H9 (cell line): ENCODE measurements at regions not wholly inside any gene's neighbourhood (a gene's known extent, or its start where the extent isn't known, plus 50 kb on each side); places are given as distances from the start of the nearest gene placed in this dataset.

Source experiments
- DNase-seq: peaks from one replicate; pipeline ENCODE4 v3.0.0-alpha.2; 2017
- H2AFZ ChIP-seq: one replicate; pipeline ENCODE4 v1.6.1; 2013; ENCODE audit warnings: mild to moderate bottlenecking, low read length, control low read depth, moderate library complexity
- H2AK5ac ChIP-seq: 2 replicates; pipeline ENCODE4 v1.6.1; 2013; ENCODE audit warnings: low read length, control low read depth, mixed read lengths; ENCODE audit not compliant: insufficient read length
- H2BK120ac ChIP-seq: one replicate; pipeline ENCODE4 v1.6.1; 2013; ENCODE audit warnings: low read depth, mild to moderate bottlenecking, low read length, control low read depth, inconsistent platforms; ENCODE audit not compliant: poor library complexity, severe bottlenecking
- H2BK12ac ChIP-seq: 2 replicates; pipeline ENCODE4 v1.6.1; 2013; ENCODE audit warnings: low read length, control low read depth, mixed read lengths, low read depth; ENCODE audit not compliant: insufficient read length
- H2BK15ac ChIP-seq: 2 replicates; pipeline ENCODE4 v1.6.1; 2013; ENCODE audit warnings: low read depth, low read length, control low read depth
- H2BK20ac ChIP-seq: one replicate; pipeline ENCODE4 v1.6.1; 2013; ENCODE audit warnings: low read depth, mild to moderate bottlenecking, low read length, control low read depth, inconsistent platforms; ENCODE audit not compliant: poor library complexity, severe bottlenecking
- H2BK5ac ChIP-seq: 2 replicates; pipeline ENCODE4 v1.6.1; 2013; ENCODE audit warnings: low read length, control low read depth, mixed read lengths; ENCODE audit not compliant: insufficient read length
- H3K14ac ChIP-seq: 2 replicates; pipeline ENCODE4 v1.6.1; 2013; ENCODE audit warnings: low read length, control low read depth; ENCODE audit not compliant: insufficient read depth
- H3K18ac ChIP-seq: 2 replicates; pipeline ENCODE4 v1.6.1; 2013; ENCODE audit warnings: low read depth, mild to moderate bottlenecking, mixed read lengths, low read length, control low read depth; ENCODE audit not compliant: insufficient read length
- H3K23ac ChIP-seq: 2 replicates; pipeline ENCODE4 v1.6.1; 2013; ENCODE audit warnings: low read length, control low read depth, mixed read lengths, low read depth; ENCODE audit not compliant: insufficient read length
- H3K23me2 ChIP-seq: 2 replicates; pipeline ENCODE4 v1.6.1; 2013; ENCODE audit warnings: low read depth, mild to moderate bottlenecking, mixed read lengths, low read length, control low read depth; ENCODE audit not compliant: insufficient read length, poor library complexity, severe bottlenecking
- H3K27ac ChIP-seq: 2 replicates; pipeline ENCODE4 v1.5.1; 2013; ENCODE audit warnings: low read length, control low read depth, mixed read lengths, low read depth; ENCODE audit not compliant: insufficient read length
- H3K27me3 ChIP-seq: 2 replicates; pipeline ENCODE4 v1.6.1; 2013; ENCODE audit warnings: low read length, control low read depth, inconsistent platforms; ENCODE audit not compliant: insufficient read depth
- H3K4ac ChIP-seq: 2 replicates; pipeline ENCODE4 v1.6.1; 2013; ENCODE audit warnings: low read depth, mild to moderate bottlenecking, control low read depth, inconsistent platforms, low read length, moderate library complexity
- H3K4me1 ChIP-seq: 2 replicates; pipeline ENCODE4 v1.6.1; 2013; ENCODE audit warnings: low read length, control low read depth, inconsistent platforms; ENCODE audit not compliant: insufficient read depth
- H3K4me2 ChIP-seq: 2 replicates; pipeline ENCODE4 v1.6.1; 2013; ENCODE audit warnings: low read length, control low read depth, mixed read lengths; ENCODE audit not compliant: insufficient read length, insufficient read depth
- H3K56ac ChIP-seq: 2 replicates; pipeline ENCODE4 v1.6.1; 2013; ENCODE audit warnings: low read depth, mild to moderate bottlenecking, mixed read lengths, low read length, control low read depth; ENCODE audit not compliant: insufficient read length
- H3K79me1 ChIP-seq: 2 replicates; pipeline ENCODE4 v1.6.1; 2013; ENCODE audit warnings: low read depth, mild to moderate bottlenecking, moderate library complexity, low read length, control low read depth, inconsistent platforms; ENCODE audit not compliant: insufficient read depth, poor library complexity, severe bottlenecking
- H3K79me2 ChIP-seq: 2 replicates; pipeline ENCODE4 v1.6.1; 2013; ENCODE audit warnings: low read length, control low read depth, inconsistent platforms; ENCODE audit not compliant: insufficient read depth
- H3K9ac ChIP-seq: 2 replicates; pipeline ENCODE4 v1.6.1; 2013; ENCODE audit warnings: low read length, control low read depth, mixed read lengths; ENCODE audit not compliant: insufficient read length; ENCODE audit errors: extremely low read depth
- H3K9me3 ChIP-seq: one replicate; pipeline ENCODE4 v1.6.1; 2013; ENCODE audit warnings: low read depth, low read length, inconsistent platforms; ENCODE audit not compliant: control insufficient read depth
- H3T11ph ChIP-seq: one replicate; pipeline ENCODE4 v1.6.1; 2013; ENCODE audit warnings: mild to moderate bottlenecking, low read length, control low read depth, inconsistent platforms
- H4K20me1 ChIP-seq: one replicate; pipeline ENCODE4 v1.6.1; 2013; ENCODE audit not compliant: control insufficient read depth, insufficient read length, insufficient read depth
- H4K5ac ChIP-seq: 2 replicates; pipeline ENCODE4 v1.6.1; 2013; ENCODE audit warnings: low read depth, mild to moderate bottlenecking, mixed read lengths, low read length, control low read depth; ENCODE audit not compliant: insufficient read length
- H4K8ac ChIP-seq: replicated peaks from 2 replicates; pipeline ENCODE4 v1.6.1; 2013; ENCODE audit warnings: low read length, control low read depth, mixed read lengths, low read depth; ENCODE audit not compliant: insufficient read length
- H4K91ac ChIP-seq: 2 replicates; pipeline ENCODE4 v1.6.1; 2013; ENCODE audit warnings: low read depth, mild to moderate bottlenecking, moderate library complexity, mixed read lengths, low read length, control low read depth; ENCODE audit not compliant: insufficient read length
- H3K27ac Mint-ChIP-seq, 3 experiments: 2 replicates in 2 of 3; 3 replicates in 1 of 3; pipeline ENCODE4 v1.8.0; 2020 to 2021; ENCODE audit warnings: mixed read lengths in 3 of 3, mild to moderate bottlenecking in 1 of 3, moderate library complexity in 1 of 3
- H3K27me3 Mint-ChIP-seq: 2 replicates; pipeline ENCODE4 v1.8.0; 2021; ENCODE audit warnings: low read depth, mild to moderate bottlenecking, moderate library complexity, mixed read lengths
- H3K36me3 Mint-ChIP-seq, 3 experiments: 2 replicates in 2 of 3; 3 replicates in 1 of 3; pipeline ENCODE4 v1.8.0; 2020 to 2021; ENCODE audit warnings: low read depth in 3 of 3, mixed read lengths in 3 of 3; ENCODE audit not compliant: insufficient read depth in 1 of 3
- H3K4me1 Mint-ChIP-seq, 2 experiments: 2 replicates each; pipeline ENCODE4 v1.8.0; 2020; ENCODE audit warnings: mixed read lengths in 2 of 2
- H3K4me3 Mint-ChIP-seq, 2 experiments: 2 replicates in 1 of 2; 3 replicates in 1 of 2; pipeline ENCODE4 v1.8.0; 2020 to 2021; ENCODE audit warnings: mild to moderate bottlenecking in 2 of 2, mixed read lengths in 2 of 2, moderate library complexity in 1 of 2
- H3K9me3 Mint-ChIP-seq, 2 experiments: 2 replicates in 1 of 2; 3 replicates in 1 of 2; pipeline ENCODE4 v1.8.0; 2020; ENCODE audit warnings: mild to moderate bottlenecking in 2 of 2, mixed read lengths in 2 of 2, moderate library complexity in 1 of 2
- TF ChIP-seq, protein P1 (sequence below): fragments of 200-600 bp; sonication (generic); conservative IDR thresholded peaks from 3 replicates; pipeline ENCODE4 v1.8.0; 2021; ENCODE audit warnings: antibody characterized with exemption, mild to moderate bottlenecking

DNA sequence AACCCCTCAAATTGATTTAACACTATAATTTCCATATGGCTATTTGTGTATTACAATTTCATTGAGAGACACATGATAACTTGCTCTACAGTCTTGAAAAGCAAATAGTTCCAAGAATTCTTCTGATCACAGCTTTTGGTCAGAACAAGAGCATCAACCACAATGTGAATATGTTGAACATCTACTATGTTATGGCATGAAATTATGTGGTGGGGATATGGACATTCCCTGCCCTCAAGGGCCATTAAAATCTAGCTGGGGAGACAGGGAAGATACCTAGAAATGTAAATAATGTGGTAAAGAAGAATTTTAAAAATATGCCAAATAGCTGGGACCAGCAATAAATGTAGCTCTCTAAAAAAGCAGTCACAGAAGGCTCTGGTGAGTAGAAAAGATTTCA, 262.2 kb downstream of the FZD1 start:
- Mint-ChIP-seq H3K36me3 (peaks cover 0 to 6% (median 3%) of the 10 kb centered on the region in 3 experiments; a peak in 1 of 7 replicates), H3K9me3 (peaks cover 4 to 12% of the 10 kb centered on the region in 2 experiments; a peak in 4 of 5 replicates), H3K27me3 (no peaks in the 10 kb centered on the region; the same call in 1 of the 2 replicates), H3K4me1 (peaks cover 3 to 9% of the 10 kb centered on the region in 2 experiments; a peak in 2 of 4 replicates), H3K4me3 (no peak overlapping the region), H3K27ac (no peak overlapping the region)
- Histone ChIP-seq H3K79me1 (no peaks in the 10 kb centered on the region), H4K91ac (no peak overlapping the region), H3K27me3 (no peaks in the 10 kb centered on the region), H3K4me1 (no peaks in the 10 kb centered on the region), H3K79me2 (no peaks in the 10 kb centered on the region), H3K9ac (no peak overlapping the region), H4K8ac (no peak overlapping the region), H3K23ac (no peak overlapping the region), H2BK12ac (no peak overlapping the region), H2BK120ac (no peak overlapping the region), H4K20me1 (no peaks in the 10 kb centered on the region), H3K18ac (no peak overlapping the region), H3K4me2 (no peak overlapping the region), H3K14ac (no peak overlapping the region), H4K5ac (no peak overlapping the region), H3K27ac (no peak overlapping the region), H2BK5ac (no peak overlapping the region), H2BK15ac (no peak overlapping the region), H3K56ac (no peak overlapping the region), H3T11ph (no peak overlapping the region), H3K9me3 (no peaks in the 10 kb centered on the region), H3K4ac (no peak overlapping the region), H2AK5ac (no peak overlapping the region), H2AFZ (no peak overlapping the region), H2BK20ac (no peak overlapping the region), H3K23me2 (no peaks in the 10 kb centered on the region)
- no peak for DNase-seq
- TF ChIP-seq, protein P1, sequence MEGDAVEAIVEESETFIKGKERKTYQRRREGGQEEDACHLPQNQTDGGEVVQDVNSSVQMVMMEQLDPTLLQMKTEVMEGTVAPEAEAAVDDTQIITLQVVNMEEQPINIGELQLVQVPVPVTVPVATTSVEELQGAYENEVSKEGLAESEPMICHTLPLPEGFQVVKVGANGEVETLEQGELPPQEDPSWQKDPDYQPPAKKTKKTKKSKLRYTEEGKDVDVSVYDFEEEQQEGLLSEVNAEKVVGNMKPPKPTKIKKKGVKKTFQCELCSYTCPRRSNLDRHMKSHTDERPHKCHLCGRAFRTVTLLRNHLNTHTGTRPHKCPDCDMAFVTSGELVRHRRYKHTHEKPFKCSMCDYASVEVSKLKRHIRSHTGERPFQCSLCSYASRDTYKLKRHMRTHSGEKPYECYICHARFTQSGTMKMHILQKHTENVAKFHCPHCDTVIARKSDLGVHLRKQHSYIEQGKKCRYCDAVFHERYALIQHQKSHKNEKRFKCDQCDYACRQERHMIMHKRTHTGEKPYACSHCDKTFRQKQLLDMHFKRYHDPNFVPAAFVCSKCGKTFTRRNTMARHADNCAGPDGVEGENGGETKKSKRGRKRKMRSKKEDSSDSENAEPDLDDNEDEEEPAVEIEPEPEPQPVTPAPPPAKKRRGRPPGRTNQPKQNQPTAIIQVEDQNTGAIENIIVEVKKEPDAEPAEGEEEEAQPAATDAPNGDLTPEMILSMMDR, result no peak
